ENCODE measurements at regions not wholly inside any gene's neighbourhood (a gene's known extent, or its start where the extent isn't known, plus 50 kb on each side); places are given as distances from the start of the nearest gene placed in this dataset.

GRCh38 chr5:64069486-64069885 lies 96.2 kb upstream of the RNF180 start:
- Mint-ChIP-seq H3K4me1 (ENCODE audit: low read depth, unreplicated experiment) (no peaks in the 10 kb centered on the region), H3K4me3 (ENCODE audit: unreplicated experiment) (no peak overlapping the region), H3K27ac (ENCODE audit: unreplicated experiment) (no peak overlapping the region), H3K9me3 (ENCODE audit: unreplicated experiment) (no peaks in the 10 kb centered on the region), H3K36me3 (ENCODE audit: insufficient read depth, unreplicated experiment) (no peaks in the 10 kb centered on the region), H3K27me3 (ENCODE audit: insufficient read depth, unreplicated experiment) (no peaks in the 10 kb centered on the region)
- Histone ChIP-seq H3K27me3 (replicated peaks; ENCODE audit: control insufficient read depth, insufficient read depth, low read length) (no peaks in the 10 kb centered on the region), H3K4me3 (ENCODE audit: low read depth, low read length) (no peak overlapping the region), H3K36me3 (ENCODE audit: control insufficient read depth, insufficient read depth, low read length) (no peaks in the 10 kb centered on the region), H3K9me3 (no peaks in the 10 kb centered on the region), H3K4me1 (no peaks in the 10 kb centered on the region)
- TF ChIP-seq CTCF (IDR thresholded peaks at IDR 0.05; ENCODE audit: insufficient read depth in 1 of 2, low read depth in 1 of 2, low read length in 1 of 2, severe bottlenecking in 1 of 2, unreplicated experiment in 1 of 2): no peak
- no peak for DNase-seq
- ChIA-PET POLR2A (no interaction called here), CTCF (no interaction called here)
- no TSS peak for BruUV-seq (replicated peaks)
- intact Hi-C loops (cut with micrococcal nuclease; ENCODE audit: unreplicated experiment): no loop called here

GRCh38 chr5:64050296-64050695 lies 88.1 kb upstream of the HTR1A start:
- H3K4me3 Mint-ChIP-seq (ENCODE audit: unreplicated experiment): no peak overlapping the region
- intact Hi-C loops (cut with micrococcal nuclease; ENCODE audit: unreplicated experiment): no loop called here
- H3K36me3 ChIP-seq (ENCODE audit: control insufficient read depth, insufficient read depth, low read length): no peaks in the 10 kb centered on the region

DNA sequence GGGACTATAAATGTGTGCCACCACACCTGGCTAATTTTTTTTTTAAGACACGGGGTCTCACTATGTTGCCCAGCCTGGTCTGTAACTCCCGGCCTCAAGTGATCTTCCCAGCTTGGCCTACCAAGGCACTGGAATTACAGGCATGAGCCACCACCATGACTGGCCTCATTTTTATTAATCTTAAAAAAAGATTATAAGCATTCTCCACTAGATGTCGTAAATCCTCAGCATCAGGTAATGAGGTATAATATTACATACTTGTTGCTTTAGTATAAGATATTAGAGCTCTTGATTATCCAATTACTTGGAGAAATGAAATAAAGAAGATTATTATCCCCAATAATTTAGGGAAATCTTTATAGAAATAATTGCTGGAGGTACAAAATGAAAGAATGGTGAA lies 78.2 kb upstream of the HTR1A start:
- ChIA-PET CTCF (no interaction called here), POLR2A (no interaction called here)
- Histone ChIP-seq H3K36me3 (ENCODE audit: control insufficient read depth, insufficient read depth, low read length) (no peaks in the 10 kb centered on the region), H3K4me3 (ENCODE audit: low read depth, low read length) (no peak overlapping the region), H3K4me1 (no peaks in the 10 kb centered on the region), H3K27me3 (replicated peaks; ENCODE audit: control insufficient read depth, insufficient read depth, low read length) (no peaks in the 10 kb centered on the region), H3K9me3 (peaks cover 15% of the 10 kb centered on the region)
- Mint-ChIP-seq H3K36me3 (ENCODE audit: insufficient read depth, unreplicated experiment) (no peaks in the 10 kb centered on the region), H3K27me3 (ENCODE audit: insufficient read depth, unreplicated experiment) (no peaks in the 10 kb centered on the region), H3K27ac (ENCODE audit: unreplicated experiment) (no peak overlapping the region), H3K4me1 (ENCODE audit: low read depth, unreplicated experiment) (no peaks in the 10 kb centered on the region), H3K9me3 (ENCODE audit: unreplicated experiment) (peaks cover 50% of the 10 kb centered on the region), H3K4me3 (ENCODE audit: unreplicated experiment) (no peak overlapping the region)
- intact Hi-C loops (cut with micrococcal nuclease; ENCODE audit: unreplicated experiment): no loop called here
- TF ChIP-seq CTCF (IDR thresholded peaks at IDR 0.05; ENCODE audit: insufficient read depth in 1 of 2, low read depth in 1 of 2, low read length in 1 of 2, severe bottlenecking in 1 of 2, unreplicated experiment in 1 of 2): no peak
- no peak for DNase-seq
- no TSS peak for BruUV-seq (replicated peaks)

More at GRCh38 chr5:64050296-64050695, 88.1 kb upstream of the HTR1A start:
- no peak for TF ChIP-seq CTCF (IDR thresholded peaks at IDR 0.05; ENCODE audit: insufficient read depth in 1 of 2, low read depth in 1 of 2, low read length in 1 of 2, severe bottlenecking in 1 of 2, unreplicated experiment in 1 of 2)
- no peak for DNase-seq
- Histone ChIP-seq H3K27me3 (replicated peaks; ENCODE audit: control insufficient read depth, insufficient read depth, low read length) (no peaks in the 10 kb centered on the region), H3K4me3 (ENCODE audit: low read depth, low read length) (no peak overlapping the region), H3K9me3 (no peaks in the 10 kb centered on the region; the same call in 1 of the 2 replicates), H3K4me1 (no peaks in the 10 kb centered on the region)
- POLR2A ChIA-PET: no interaction called here
- no peak overlapping the region for H3K27ac Mint-ChIP-seq (ENCODE audit: unreplicated experiment)
- peaks cover 47% of the 10 kb centered on the region for H3K9me3 Mint-ChIP-seq (ENCODE audit: unreplicated experiment)
- no TSS peak for BruUV-seq (replicated peaks)
- CTCF ChIA-PET: no interaction called here
- no peaks in the 10 kb centered on the region for H3K27me3 Mint-ChIP-seq (ENCODE audit: insufficient read depth, unreplicated experiment)
- no peaks in the 10 kb centered on the region for H3K4me1 Mint-ChIP-seq (ENCODE audit: low read depth, unreplicated experiment)
- no peaks in the 10 kb centered on the region for H3K36me3 Mint-ChIP-seq (ENCODE audit: insufficient read depth, unreplicated experiment)

Measured in Caco-2 (cell line).